ENCODE measurements at regions not wholly inside any gene's neighbourhood (a gene's known extent, or its start where the extent isn't known, plus 50 kb on each side); places are given as distances from the start of the nearest gene placed in this dataset.
"Not testable (repeated sequence)": the region's sequence is repeated elsewhere in the genome, so short reads cannot be mapped to it uniquely, and the experiment has no call there.

DNA sequence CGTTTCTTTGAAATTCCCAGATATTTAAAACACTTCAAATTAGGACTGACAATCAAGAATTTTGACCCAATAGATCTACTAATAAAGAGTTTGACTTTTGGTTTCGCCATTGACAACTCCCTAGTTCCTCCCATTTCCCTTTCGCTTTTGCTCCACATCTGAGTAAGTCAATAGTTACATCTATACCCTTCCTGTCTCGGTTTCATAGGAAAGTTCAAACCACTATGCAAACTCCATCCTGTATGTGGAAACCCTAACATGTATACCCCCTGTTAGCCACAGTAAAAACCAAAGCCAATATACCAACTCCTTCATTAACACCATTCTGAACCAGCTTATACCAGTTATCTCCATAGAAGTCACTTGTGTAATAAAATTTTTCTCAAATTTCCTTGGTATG lies 311.1 kb downstream of the MMUT start:
- no peak for ATAC-seq
- peaks cover 14% of the 10 kb centered on the region for H3K9me3 Mint-ChIP-seq (ENCODE audit: insufficient read depth)
- H3K4me3 Mint-ChIP-seq, result no peak overlapping the region
- no peak overlapping the region for H3K27ac Mint-ChIP-seq
- POLR2A ChIA-PET, result no interaction called here
- no peak for DNase-seq
- H3K27me3 Mint-ChIP-seq (ENCODE audit: low read depth), result no peaks in the 10 kb centered on the region
- H3K36me3 Mint-ChIP-seq (ENCODE audit: low read depth), result no peaks in the 10 kb centered on the region
- no peaks in the 10 kb centered on the region for H3K4me1 Mint-ChIP-seq (ENCODE audit: low read depth)
- CTCF ChIA-PET, result no interaction called here

- no peaks in the 10 kb centered on the region for H3K4me1 Mint-ChIP-seq (ENCODE audit: low read depth)
- H3K9me3 Mint-ChIP-seq (ENCODE audit: insufficient read depth), result peaks cover 14% of the 10 kb centered on the region
- no peaks in the 10 kb centered on the region for H3K27me3 Mint-ChIP-seq (ENCODE audit: low read depth)
- ChIA-PET CTCF (no interaction called here), POLR2A (no interaction called here)
- no peaks in the 10 kb centered on the region for H3K36me3 Mint-ChIP-seq (ENCODE audit: low read depth)
- no peak overlapping the region for H3K27ac Mint-ChIP-seq
- no peak for ATAC-seq
- DNase-seq, result no peak
- no peak overlapping the region for H3K4me3 Mint-ChIP-seq
Observed at GRCh38 chr6:49151461-49151860, 311.6 kb downstream of the MMUT start.

DNA sequence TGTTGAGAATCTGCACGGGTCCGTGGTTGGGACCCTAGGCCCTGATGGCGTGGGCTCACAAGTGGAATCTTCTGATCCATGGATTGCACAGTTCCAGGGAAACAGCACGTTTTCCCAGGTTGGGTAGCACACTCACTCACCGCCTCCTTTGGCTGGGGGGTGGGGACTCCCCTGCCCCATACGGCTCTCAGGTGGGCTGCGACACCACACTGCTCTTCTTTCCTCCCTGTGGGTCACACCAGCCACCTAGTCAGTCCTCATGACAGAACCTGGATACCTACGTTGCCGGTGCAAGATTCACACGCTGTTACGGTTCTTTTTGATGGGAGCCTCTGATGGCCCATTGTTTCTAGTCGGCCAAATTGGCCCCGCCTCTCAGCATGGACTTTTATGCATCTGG lies 312.0 kb downstream of the MMUT start:
- no peaks in the 10 kb centered on the region for H3K27me3 Mint-ChIP-seq (ENCODE audit: low read depth)
- ATAC-seq, result no peak
- no peaks in the 10 kb centered on the region for H3K36me3 Mint-ChIP-seq (ENCODE audit: low read depth)
- no peak overlapping the region for H3K4me3 Mint-ChIP-seq
- peaks cover 14% of the 10 kb centered on the region for H3K9me3 Mint-ChIP-seq (ENCODE audit: insufficient read depth)
- H3K4me1 Mint-ChIP-seq (ENCODE audit: low read depth), result no peaks in the 10 kb centered on the region
- no peak for DNase-seq
- H3K27ac Mint-ChIP-seq, result no peak overlapping the region
- ChIA-PET POLR2A (no interaction called here), CTCF (no interaction called here)

DNA sequence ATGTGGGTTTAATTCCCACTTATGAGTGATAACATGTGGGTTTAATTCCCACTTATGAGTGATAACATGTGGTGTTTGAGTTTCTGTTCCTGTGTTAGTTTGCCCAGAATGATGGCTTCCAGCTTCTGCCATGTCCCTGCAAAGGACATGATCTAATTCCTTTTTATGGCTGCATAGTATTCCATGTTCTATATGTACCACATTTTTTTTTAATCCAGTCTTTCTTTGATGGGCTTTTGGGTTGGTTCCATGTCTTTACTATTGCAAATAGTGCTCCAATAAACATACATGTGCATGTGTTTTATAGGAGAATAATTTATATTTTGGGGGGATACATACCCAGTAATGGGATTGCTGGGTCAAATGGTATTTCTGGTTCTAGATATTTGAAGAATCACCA lies 317.8 kb downstream of the MMUT start:
- no peak for DNase-seq
- no peaks in the 10 kb centered on the region for H3K36me3 Mint-ChIP-seq (ENCODE audit: low read depth)
- H3K9me3 Mint-ChIP-seq (ENCODE audit: insufficient read depth), result peaks cover 7% of the 10 kb centered on the region
- no peaks in the 10 kb centered on the region for H3K4me1 Mint-ChIP-seq (ENCODE audit: low read depth)
- no peak overlapping the region for H3K27ac Mint-ChIP-seq
- H3K4me3 Mint-ChIP-seq, result no peak overlapping the region
- no peaks in the 10 kb centered on the region for H3K27me3 Mint-ChIP-seq (ENCODE audit: low read depth)
- CTCF ChIA-PET, result no interaction called here
- ATAC-seq, result no peak
- POLR2A ChIA-PET, result no interaction called here

DNA sequence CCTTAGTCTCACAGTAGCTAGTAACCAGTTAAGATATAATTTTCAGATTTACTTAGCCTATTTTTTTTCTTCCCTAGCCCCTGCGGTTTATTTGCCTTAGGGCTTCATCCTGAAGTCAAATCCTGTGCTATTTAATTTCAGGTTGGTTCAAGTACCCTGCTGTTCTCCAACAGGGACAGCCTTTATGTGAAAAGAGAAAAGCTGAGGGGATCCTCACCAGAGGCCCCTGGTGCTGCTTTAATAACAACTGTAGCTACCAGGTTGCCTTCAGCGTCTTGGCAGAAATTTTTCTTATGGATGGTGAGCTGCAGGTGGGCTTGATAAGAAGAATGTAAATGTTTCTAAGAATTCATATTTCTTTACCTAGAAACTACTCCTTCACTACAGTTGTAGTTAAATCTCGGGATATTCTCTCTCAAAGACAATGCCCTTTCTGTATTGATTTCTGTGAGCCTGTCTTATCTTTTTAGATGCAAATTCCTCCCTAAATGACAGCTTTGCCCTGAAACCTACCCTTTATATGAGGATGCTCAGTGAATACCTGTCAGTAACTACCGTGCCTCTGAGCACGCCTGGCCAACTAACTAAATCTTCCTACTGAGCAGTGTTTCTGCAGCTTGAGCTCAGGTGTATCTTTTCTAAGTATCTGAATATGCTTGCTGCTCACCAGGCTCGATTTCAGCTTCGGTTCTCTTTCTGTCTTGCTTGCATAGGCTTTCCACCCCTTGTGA lies 320.5 kb downstream of the MMUT start:
- no peaks in the 10 kb centered on the region for H3K27me3 Mint-ChIP-seq (ENCODE audit: low read depth)
- CTCF ChIA-PET, result no interaction called here

DNA sequence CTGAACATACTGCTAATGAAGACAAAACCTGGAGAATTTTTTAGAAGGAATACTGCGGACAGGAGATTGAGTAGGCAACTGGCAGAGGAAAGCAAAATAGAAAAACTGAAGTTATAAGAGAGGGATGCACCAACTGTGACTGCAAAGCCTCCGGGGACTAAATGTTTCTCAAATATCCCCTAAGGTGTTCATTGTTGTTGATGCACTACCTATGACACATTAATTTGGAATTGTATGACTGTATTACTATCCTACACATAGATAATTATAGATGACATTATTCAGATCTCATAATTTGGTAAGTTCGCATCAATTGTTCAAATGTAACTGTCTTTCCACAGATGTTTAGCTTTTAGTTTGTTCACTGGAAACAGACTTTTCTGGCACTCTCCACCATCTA lies 341.1 kb downstream of the MMUT start:
- no peak overlapping the region for H3K4me3 Mint-ChIP-seq

More for the DNA sequence above, 320.5 kb downstream of the MMUT start:
- POLR2A ChIA-PET, result no interaction called here
- Mint-ChIP-seq H3K9me3 (ENCODE audit: insufficient read depth) (peaks cover under 1% of the 10 kb centered on the region), H3K27ac (no peak overlapping the region), H3K4me1 (ENCODE audit: low read depth) (no peaks in the 10 kb centered on the region), H3K4me3 (no peak overlapping the region), H3K36me3 (ENCODE audit: low read depth) (no peaks in the 10 kb centered on the region)
- ATAC-seq (no peak), DNase-seq (no peak)

GRCh38 chr6:49118478-49118877 lies 344.6 kb downstream of the MMUT start:
- ATAC-seq, result no peak
- CTCF ChIA-PET, result no interaction called here
- H3K36me3 Mint-ChIP-seq (ENCODE audit: low read depth), result no peaks in the 10 kb centered on the region
- H3K9me3 Mint-ChIP-seq (ENCODE audit: insufficient read depth), result peaks cover 11% of the 10 kb centered on the region
- no peaks in the 10 kb centered on the region for H3K4me1 Mint-ChIP-seq (ENCODE audit: low read depth)
- no peak overlapping the region for H3K27ac Mint-ChIP-seq
- POLR2A ChIA-PET, result no interaction called here
- H3K4me3 Mint-ChIP-seq, result no peak overlapping the region
- no peak for DNase-seq
- H3K27me3 Mint-ChIP-seq (ENCODE audit: low read depth), result no peaks in the 10 kb centered on the region

More for the DNA sequence above, 341.1 kb downstream of the MMUT start:
- ATAC-seq (no peak), DNase-seq (no peak)
- ChIA-PET CTCF (no interaction called here), POLR2A (no interaction called here)
- no peaks in the 10 kb centered on the region for H3K36me3 Mint-ChIP-seq (ENCODE audit: low read depth)
- H3K27ac Mint-ChIP-seq, result no peak overlapping the region
- H3K4me1 Mint-ChIP-seq (ENCODE audit: low read depth), result no peaks in the 10 kb centered on the region
- peaks cover 15% of the 10 kb centered on the region for H3K9me3 Mint-ChIP-seq (ENCODE audit: insufficient read depth)
- no peaks in the 10 kb centered on the region for H3K27me3 Mint-ChIP-seq (ENCODE audit: low read depth)

- no peaks in the 10 kb centered on the region for H3K36me3 Mint-ChIP-seq (ENCODE audit: low read depth)
- no peaks in the 10 kb centered on the region for H3K27me3 Mint-ChIP-seq (ENCODE audit: low read depth)
- DNase-seq (no peak), ATAC-seq (no peak)
- no peaks in the 10 kb centered on the region for H3K9me3 Mint-ChIP-seq (ENCODE audit: insufficient read depth)
- H3K27ac Mint-ChIP-seq, result no peak overlapping the region
- POLR2A ChIA-PET, result no interaction called here
- no peaks in the 10 kb centered on the region for H3K4me1 Mint-ChIP-seq (ENCODE audit: low read depth)
- no peak overlapping the region for H3K4me3 Mint-ChIP-seq
- CTCF ChIA-PET, result no interaction called here
Observed at GRCh38 chr6:49110916-49111315, 352.1 kb downstream of the MMUT start.

DNA sequence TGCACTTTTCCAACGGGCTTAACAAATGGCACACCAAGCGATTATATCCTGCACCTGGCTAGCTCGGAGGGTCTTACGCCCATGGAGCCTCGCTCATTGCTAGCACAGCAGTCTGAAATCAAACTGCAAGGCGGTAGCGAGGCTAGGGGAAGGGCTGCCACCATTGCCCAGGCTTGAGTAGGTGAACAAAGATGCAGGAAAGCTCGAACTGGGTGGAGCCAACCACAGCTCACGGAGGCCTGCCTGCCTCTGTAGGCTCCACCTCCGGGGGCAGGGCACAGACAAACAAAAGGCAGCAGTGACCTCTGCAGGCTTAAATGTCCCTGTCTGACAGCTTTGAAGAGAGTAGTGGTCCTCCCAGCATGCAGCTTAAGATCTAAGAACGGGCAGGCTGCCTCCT lies 365.4 kb downstream of the MMUT start:
- CTCF ChIA-PET; H3K27ac Mint-ChIP-seq; H3K4me1 Mint-ChIP-seq (ENCODE audit: low read depth); ATAC-seq; H3K9me3 Mint-ChIP-seq (ENCODE audit: insufficient read depth); H3K36me3 Mint-ChIP-seq (ENCODE audit: low read depth); H3K4me3 Mint-ChIP-seq; H3K27me3 Mint-ChIP-seq (ENCODE audit: low read depth): not testable (repeated sequence)
- POLR2A ChIA-PET, result interaction anchor here (0.6 kb wide), 1 partner anchor 37 kb away, joined by 3 read pairs; no protein-coding TSS in a partner anchor
- DNase-seq, result peak; percentile 21

- H3K36me3 Mint-ChIP-seq (ENCODE audit: low read depth), result no peaks in the 10 kb centered on the region
- POLR2A ChIA-PET, result interaction anchor here (0.6 kb wide), 1 partner anchor 38 kb away, joined by 3 read pairs; no protein-coding TSS in a partner anchor
- ATAC-seq (no peak), DNase-seq (no peak)
- H3K4me1 Mint-ChIP-seq (ENCODE audit: low read depth), result no peaks in the 10 kb centered on the region
- no peak overlapping the region for H3K27ac Mint-ChIP-seq
- H3K9me3 Mint-ChIP-seq (ENCODE audit: insufficient read depth), result no peaks in the 10 kb centered on the region
- H3K4me3 Mint-ChIP-seq, result no peak overlapping the region
- H3K27me3 Mint-ChIP-seq (ENCODE audit: low read depth), result no peaks in the 10 kb centered on the region
- CTCF ChIA-PET, result no interaction called here
Observed at GRCh38 chr6:49097116-49097515, 365.9 kb downstream of the MMUT start.

DNA sequence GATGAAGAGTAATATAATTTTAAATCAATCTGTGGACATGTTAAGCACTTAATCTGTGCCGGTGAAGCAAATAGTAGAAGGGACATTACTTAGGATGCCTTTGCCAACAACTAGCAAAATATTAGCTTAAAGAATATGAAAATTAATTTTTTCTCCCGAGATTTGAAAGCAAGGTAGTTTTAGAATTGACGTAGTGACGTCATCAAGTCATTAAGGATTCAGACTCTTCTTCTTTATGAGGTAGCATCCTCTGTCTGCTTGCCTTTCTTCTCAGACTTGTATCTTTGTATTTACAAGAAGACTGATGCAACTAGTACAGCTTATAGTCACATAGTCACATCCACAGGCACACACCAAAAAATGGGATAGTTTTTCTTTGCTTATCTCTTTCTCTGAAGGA lies 374.4 kb downstream of the MMUT start:
- CTCF ChIA-PET, result no interaction called here
- Mint-ChIP-seq H3K27me3 (ENCODE audit: low read depth) (no peaks in the 10 kb centered on the region), H3K9me3 (ENCODE audit: insufficient read depth) (no peaks in the 10 kb centered on the region), H3K27ac (no peak overlapping the region), H3K4me3 (no peak overlapping the region), H3K4me1 (ENCODE audit: low read depth) (no peaks in the 10 kb centered on the region), H3K36me3 (ENCODE audit: low read depth) (no peaks in the 10 kb centered on the region)
- no peak for DNase-seq
- POLR2A ChIA-PET, result no interaction called here
- no peak for ATAC-seq

- ChIA-PET POLR2A (no interaction called here), CTCF (no interaction called here)
- Mint-ChIP-seq H3K9me3 (ENCODE audit: insufficient read depth) (no peaks in the 10 kb centered on the region), H3K4me1 (ENCODE audit: low read depth) (no peaks in the 10 kb centered on the region), H3K4me3 (no peak overlapping the region), H3K36me3 (ENCODE audit: low read depth) (no peaks in the 10 kb centered on the region), H3K27ac (no peak overlapping the region), H3K27me3 (ENCODE audit: low read depth) (no peaks in the 10 kb centered on the region)
- ATAC-seq, result no peak
- DNase-seq, result no peak
Observed at GRCh38 chr6:49087369-49087768, 375.7 kb downstream of the MMUT start.

GRCh38 chr6:49082611-49083010 lies 380.4 kb downstream of the MMUT start:
- H3K27me3 Mint-ChIP-seq (ENCODE audit: low read depth), result no peaks in the 10 kb centered on the region
- DNase-seq (no peak), ATAC-seq (no peak)
- no peak overlapping the region for H3K27ac Mint-ChIP-seq
- no peak overlapping the region for H3K4me3 Mint-ChIP-seq
- ChIA-PET CTCF (no interaction called here), POLR2A (no interaction called here)
- no peaks in the 10 kb centered on the region for H3K36me3 Mint-ChIP-seq (ENCODE audit: low read depth)
- no peaks in the 10 kb centered on the region for H3K4me1 Mint-ChIP-seq (ENCODE audit: low read depth)
- H3K9me3 Mint-ChIP-seq (ENCODE audit: insufficient read depth), result no peaks in the 10 kb centered on the region

Data from activated CD8-positive, alpha-beta T cell treated with anti-CD3 and anti-CD28 coated beads, Interleukin-2, amount 10 ng/mL, durations not matched to agents 7 days and 5 days (primary cell).